DND-41 (cell line): ENCODE measurements at regions not wholly inside any gene's neighbourhood (a gene's known extent, or its start where the extent isn't known, plus 50 kb on each side); places are given as distances from the start of the nearest gene placed in this dataset.

ENCODE experiments used
- EZH2 ChIP-seq: IDR thresholded peaks from 3 replicates; pipeline ENCODE4 v1.6.1; 2012; ENCODE audit warnings: borderline replicate concordance, low read depth, mild to moderate bottlenecking, moderate library complexity, low read length, inconsistent platforms; ENCODE audit not compliant: severe bottlenecking
- TF ChIP-seq, protein P1 (sequence below): IDR thresholded peaks from 2 replicates; pipeline ENCODE4 v1.5.1; 2012; ENCODE audit warnings: borderline replicate concordance, low read length, moderate library complexity, mild to moderate bottlenecking; ENCODE audit not compliant: poor library complexity, severe bottlenecking; ENCODE audit errors: extremely low read depth

DNA sequence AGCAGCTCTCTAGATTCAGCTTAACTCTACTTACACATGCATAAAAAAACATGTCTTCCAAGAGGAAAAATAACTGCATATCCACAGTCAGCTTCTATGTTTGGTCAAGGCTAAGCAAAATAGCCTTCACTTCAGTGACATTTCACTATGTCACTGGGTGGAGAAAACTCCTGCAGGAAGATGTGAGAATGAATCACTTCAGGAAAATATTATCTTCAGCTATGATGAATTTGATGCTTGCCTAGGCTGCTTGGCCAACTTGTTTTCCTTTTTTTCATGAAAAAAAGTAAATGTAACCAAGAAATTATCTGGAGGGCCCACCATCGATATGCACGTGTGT, 143.0 kb upstream of the ZNF608 start:
- TF ChIP-seq, protein P1, sequence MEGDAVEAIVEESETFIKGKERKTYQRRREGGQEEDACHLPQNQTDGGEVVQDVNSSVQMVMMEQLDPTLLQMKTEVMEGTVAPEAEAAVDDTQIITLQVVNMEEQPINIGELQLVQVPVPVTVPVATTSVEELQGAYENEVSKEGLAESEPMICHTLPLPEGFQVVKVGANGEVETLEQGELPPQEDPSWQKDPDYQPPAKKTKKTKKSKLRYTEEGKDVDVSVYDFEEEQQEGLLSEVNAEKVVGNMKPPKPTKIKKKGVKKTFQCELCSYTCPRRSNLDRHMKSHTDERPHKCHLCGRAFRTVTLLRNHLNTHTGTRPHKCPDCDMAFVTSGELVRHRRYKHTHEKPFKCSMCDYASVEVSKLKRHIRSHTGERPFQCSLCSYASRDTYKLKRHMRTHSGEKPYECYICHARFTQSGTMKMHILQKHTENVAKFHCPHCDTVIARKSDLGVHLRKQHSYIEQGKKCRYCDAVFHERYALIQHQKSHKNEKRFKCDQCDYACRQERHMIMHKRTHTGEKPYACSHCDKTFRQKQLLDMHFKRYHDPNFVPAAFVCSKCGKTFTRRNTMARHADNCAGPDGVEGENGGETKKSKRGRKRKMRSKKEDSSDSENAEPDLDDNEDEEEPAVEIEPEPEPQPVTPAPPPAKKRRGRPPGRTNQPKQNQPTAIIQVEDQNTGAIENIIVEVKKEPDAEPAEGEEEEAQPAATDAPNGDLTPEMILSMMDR, result no peak
- no peak for TF ChIP-seq EZH2
